Panc1 (cell line): ENCODE measurements at regions not wholly inside any gene's neighbourhood (a gene's known extent, or its start where the extent isn't known, plus 50 kb on each side); places are given as distances from the start of the nearest gene placed in this dataset.

Experiments used
- ATAC-seq: fragments of 200-7000 bp; cut with Tn5 transposase; 2 replicates; pipeline ENCODE4 v1.9.1; 2020; ENCODE audit warnings: mild to moderate bottlenecking, moderate library complexity
- BruUV-seq: library from RNA; stranded (reverse); fragments of 400-500 nt; replicated peaks from 2 replicates; lab custom pipeline; 2021; lab: Mats Ljungman, UMichigan
- CTCF ChIA-PET: fragments of 300-600 bp; sonication (Branson Sonifier 250); formaldehyde crosslinking; loops from one replicate; lab custom pipeline; 2022; ENCODE audit warnings: antibody characterized with exemption; lab: Charles Lee
- POLR2A ChIA-PET: fragments of 300-600 bp; sonication (Branson Sonifier 250); formaldehyde crosslinking; loops from one replicate; lab custom pipeline; 2022; ENCODE audit warnings: antibody characterized with exemption; lab: Charles Lee
- DNase-seq: peaks from one replicate; pipeline ENCODE4 v3.0.0-alpha.2; 2010; ENCODE audit warnings: low read depth, low spot score
- H3K27ac ChIP-seq: 2 replicates; pipeline ENCODE4 v1.5.1; 2011; ENCODE audit warnings: mild to moderate bottlenecking, low read length, inconsistent platforms
- H3K27me3 ChIP-seq: fragments of 200-500 bp; sonication (Bioruptor generic); 2 replicates; pipeline ENCODE4 v1.6.0; 2014; ENCODE audit warnings: low read length, inconsistent platforms; ENCODE audit not compliant: control insufficient read depth, insufficient read depth
- H3K36me3 ChIP-seq: fragments of 200-500 bp; sonication (Bioruptor generic); 2 replicates; pipeline ENCODE4 v1.5.1; 2014; ENCODE audit warnings: inconsistent platforms, mild to moderate bottlenecking, low read length, moderate library complexity; ENCODE audit not compliant: control insufficient read depth, insufficient read depth
- H3K4me1 ChIP-seq: 2 replicates; pipeline ENCODE4 v1.5.1; 2011; ENCODE audit warnings: inconsistent platforms, mild to moderate bottlenecking, low read length, moderate library complexity; ENCODE audit not compliant: control insufficient read depth, insufficient read depth
- H3K4me3 ChIP-seq, 2 experiments: 2 replicates each; pipeline ENCODE4 v1.5.1; 2011 to 2012; ENCODE audit warnings: low read depth in 2 of 2, low read length in 2 of 2, mild to moderate bottlenecking in 2 of 2, inconsistent platforms in 1 of 2, moderate library complexity in 1 of 2
- H3K9me3 ChIP-seq: fragments of 200-500 bp; sonication (Bioruptor generic); 2 replicates; pipeline ENCODE4 v1.5.1; 2014; ENCODE audit warnings: low read depth, mild to moderate bottlenecking, inconsistent platforms, low read length, moderate library complexity; ENCODE audit not compliant: control insufficient read depth, insufficient read depth
- CTCF ChIP-seq: fragments of 450-650 bp; IDR thresholded peaks from 2 replicates; pipeline ENCODE4 v1.5.1; 2017; ENCODE audit warnings: mild to moderate bottlenecking
- POLR2AphosphoS5 ChIP-seq: IDR thresholded peaks from 2 replicates; pipeline ENCODE4 v1.6.1; 2012; ENCODE audit warnings: mild to moderate bottlenecking, low read depth, low read length, moderate library complexity
- REST ChIP-seq, 2 experiments: IDR thresholded peaks; 2 replicates each; pipeline ENCODE4 v1.6.1; 2011 to 2012; ENCODE audit warnings: low read depth in 2 of 2, control low read depth in 1 of 2, low read length in 1 of 2, mild to moderate bottlenecking in 1 of 2, moderate library complexity in 1 of 2; ENCODE audit not compliant: insufficient read depth in 1 of 2
- SIN3A ChIP-seq: IDR thresholded peaks from 2 replicates; pipeline ENCODE4 v1.6.1; 2012; ENCODE audit warnings: low read depth, mild to moderate bottlenecking, low read length, moderate library complexity, borderline replicate concordance; ENCODE audit not compliant: insufficient read depth
- TCF7L2 ChIP-seq: IDR thresholded peaks from 2 replicates; pipeline ENCODE4 v1.6.1; 2011; ENCODE audit warnings: mild to moderate bottlenecking, low read depth, low read length, inconsistent platforms
- in situ Hi-C: cut with HindIII; loops from 2 replicates; pipeline ENCODE4 v1.10.0; 2016; ENCODE audit warnings: low sequenced_read_pairs, low pct_unique_long_range_greater_than_20kb
- intact Hi-C: fragments of 100-400 bp; cut with micrococcal nuclease; formaldehyde crosslinking; loops from one replicate; pipeline ENCODE4 v1.10.0; 2022; ENCODE audit not compliant: unreplicated experiment

- no peak for TF ChIP-seq REST (IDR thresholded peaks at IDR 0.05; ENCODE audit: insufficient read depth in 1 of 2, low read depth in 2 of 2, low read length in 1 of 2)
- no peak for TF ChIP-seq POLR2AphosphoS5
- no peak for TF ChIP-seq TCF7L2
- TF ChIP-seq CTCF: no peak
- no peak for TF ChIP-seq SIN3A
These were observed 65.5 kb downstream of the KCNE4 start for GRCh38 chr2:223117533-223117932.

GRCh38 chr2:223121283-223121682 lies 69.3 kb downstream of the KCNE4 start:
- POLR2A ChIA-PET: no interaction called here

More at GRCh38 chr2:223117533-223117932, 65.5 kb downstream of the KCNE4 start:
- no peak overlapping the region for H3K27ac ChIP-seq
- ChIA-PET CTCF (no interaction called here), POLR2A (no interaction called here)
- in situ Hi-C loops (no loop called here), intact Hi-C loops (no loop called here)
- DNase-seq (no peak), ATAC-seq (no peak)
- H3K27me3 ChIP-seq: no peaks in the 10 kb centered on the region
- H3K4me3 ChIP-seq: no peak overlapping the region
- no peaks in the 10 kb centered on the region for H3K4me1 ChIP-seq
- no TSS peak for BruUV-seq
- H3K36me3 ChIP-seq: no peaks in the 10 kb centered on the region
- no peaks in the 10 kb centered on the region for H3K9me3 ChIP-seq

More at GRCh38 chr2:223121283-223121682, 69.3 kb downstream of the KCNE4 start:
- ATAC-seq (no peak), DNase-seq (no peak)
- intact Hi-C loops (no loop called here), in situ Hi-C loops (no loop called here)
- TF ChIP-seq SIN3A: no peak
- no peak for TF ChIP-seq POLR2AphosphoS5
- no peak for TF ChIP-seq TCF7L2
- no peak for TF ChIP-seq CTCF
- TF ChIP-seq REST (IDR thresholded peaks at IDR 0.05; ENCODE audit: insufficient read depth in 1 of 2, low read depth in 2 of 2, low read length in 1 of 2): no peak
- no TSS peak for BruUV-seq
- Histone ChIP-seq H3K27me3 (no peaks in the 10 kb centered on the region), H3K9me3 (no peaks in the 10 kb centered on the region), H3K36me3 (no peaks in the 10 kb centered on the region), H3K4me1 (no peaks in the 10 kb centered on the region), H3K27ac (no peak overlapping the region), H3K4me3 (no peak overlapping the region)
- CTCF ChIA-PET: no interaction called here
